ENCODE measurements at regions not wholly inside any gene's neighbourhood (a gene's known extent, or its start where the extent isn't known, plus 50 kb on each side); places are given as distances from the start of the nearest gene placed in this dataset.

- H3K27ac ChIP-seq (ENCODE audit: low read depth, low read length): no peak overlapping the region
- H4K20me1 ChIP-seq (ENCODE audit: insufficient read depth): no peaks in the 10 kb centered on the region
- H3K79me2 ChIP-seq (ENCODE audit: insufficient read depth, low read length): no peaks in the 10 kb centered on the region
- H3K4me3 ChIP-seq (replicated peaks in 1 of 2; ENCODE audit: low read depth in 1 of 2, low read length in 2 of 2): no peak overlapping the region
- ChIA-PET RAD21 (ENCODE audit: low non-redundant PET in 1 of 2, low total read pairs in 2 of 2, uncharacterized antibody in 2 of 2, unreplicated experiment in 2 of 2) (no interaction called here), CTCF (no interaction called here), POLR2A (no interaction called here)
- no peak for ATAC-seq
- no peak overlapping the region for H3K4me2 ChIP-seq (ENCODE audit: low read length)
- BruUV-seq (replicated peaks): no TSS peak
- no peaks in the 10 kb centered on the region; the same call in 1 of the 2 replicates for H3K9me2 ChIP-seq (ENCODE audit: insufficient read depth)
- no peak overlapping the region for H2AFZ ChIP-seq (ENCODE audit: low read depth, low read length, poor library complexity, severe bottlenecking)
- H3K36me3 ChIP-seq (ENCODE audit: control insufficient read depth in 1 of 2, insufficient read depth in 2 of 2, low read length in 2 of 2): no peaks in the 10 kb centered on the region
- no peaks in the 10 kb centered on the region for H3K27me3 ChIP-seq (ENCODE audit: insufficient read depth, low read length)
- TF ChIP-seq, protein P1, sequence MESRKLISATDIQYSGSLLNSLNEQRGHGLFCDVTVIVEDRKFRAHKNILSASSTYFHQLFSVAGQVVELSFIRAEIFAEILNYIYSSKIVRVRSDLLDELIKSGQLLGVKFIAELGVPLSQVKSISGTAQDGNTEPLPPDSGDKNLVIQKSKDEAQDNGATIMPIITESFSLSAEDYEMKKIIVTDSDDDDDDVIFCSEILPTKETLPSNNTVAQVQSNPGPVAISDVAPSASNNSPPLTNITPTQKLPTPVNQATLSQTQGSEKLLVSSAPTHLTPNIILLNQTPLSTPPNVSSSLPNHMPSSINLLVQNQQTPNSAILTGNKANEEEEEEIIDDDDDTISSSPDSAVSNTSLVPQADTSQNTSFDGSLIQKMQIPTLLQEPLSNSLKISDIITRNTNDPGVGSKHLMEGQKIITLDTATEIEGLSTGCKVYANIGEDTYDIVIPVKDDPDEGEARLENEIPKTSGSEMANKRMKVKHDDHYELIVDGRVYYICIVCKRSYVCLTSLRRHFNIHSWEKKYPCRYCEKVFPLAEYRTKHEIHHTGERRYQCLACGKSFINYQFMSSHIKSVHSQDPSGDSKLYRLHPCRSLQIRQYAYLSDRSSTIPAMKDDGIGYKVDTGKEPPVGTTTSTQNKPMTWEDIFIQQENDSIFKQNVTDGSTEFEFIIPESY (IDR thresholded peaks at IDR 0.05; ENCODE audit: extremely low read depth, insufficient replicate concordance, low read length): no peak
- TF ChIP-seq ZFX (IDR thresholded peaks at IDR 0.05): no peak
- no peak for DNase-seq (ENCODE audit: low read depth, low spot score)
- intact Hi-C loops (cut with micrococcal nuclease): no loop called here
- H3K4me1 ChIP-seq (ENCODE audit: control insufficient read depth in 1 of 2, insufficient read depth in 2 of 2, low read length in 2 of 2): no peaks in the 10 kb centered on the region
- H3K9me3 ChIP-seq (ENCODE audit: control insufficient read depth in 1 of 2, insufficient read depth in 1 of 2, low read depth in 1 of 2, low read length in 2 of 2): no peaks in the 10 kb centered on the region
- H3K9ac ChIP-seq (ENCODE audit: low read length): no peak overlapping the region
Observed at GRCh38 chr11:122240638-122241037, 124.6 kb upstream of the BLID start.

- no peaks in the 10 kb centered on the region; the same call in 1 of the 2 replicates for H3K9me2 ChIP-seq (ENCODE audit: insufficient read depth)
- ChIA-PET CTCF (no interaction called here), RAD21 (ENCODE audit: low non-redundant PET in 1 of 2, low total read pairs in 2 of 2, uncharacterized antibody in 2 of 2, unreplicated experiment in 2 of 2) (no interaction called here), POLR2A (no interaction called here)
- H2AFZ ChIP-seq (ENCODE audit: low read depth, low read length, poor library complexity, severe bottlenecking): no peak overlapping the region
- H3K36me3 ChIP-seq (ENCODE audit: control insufficient read depth in 1 of 2, insufficient read depth in 2 of 2, low read length in 2 of 2): no peaks in the 10 kb centered on the region
- no peak overlapping the region for H3K4me3 ChIP-seq (replicated peaks in 1 of 2; ENCODE audit: low read depth in 1 of 2, low read length in 2 of 2)
- H4K20me1 ChIP-seq (ENCODE audit: insufficient read depth): no peaks in the 10 kb centered on the region
- H3K27ac ChIP-seq (ENCODE audit: low read depth, low read length): no peak overlapping the region
- H3K4me2 ChIP-seq (ENCODE audit: low read length): no peak overlapping the region
- no peaks in the 10 kb centered on the region for H3K9me3 ChIP-seq (ENCODE audit: control insufficient read depth in 1 of 2, insufficient read depth in 1 of 2, low read depth in 1 of 2, low read length in 2 of 2)
- no peaks in the 10 kb centered on the region for H3K4me1 ChIP-seq (ENCODE audit: control insufficient read depth in 1 of 2, insufficient read depth in 2 of 2, low read length in 2 of 2)
- intact Hi-C loops (cut with micrococcal nuclease): no loop called here
- H3K79me2 ChIP-seq (ENCODE audit: insufficient read depth, low read length): no peaks in the 10 kb centered on the region
- no TSS peak for BruUV-seq (replicated peaks)
- no peak overlapping the region for H3K9ac ChIP-seq (ENCODE audit: low read length)
- H3K27me3 ChIP-seq (ENCODE audit: insufficient read depth, low read length): no peaks in the 10 kb centered on the region
- ATAC-seq (no peak), DNase-seq (ENCODE audit: low read depth, low spot score) (no peak)
- TF ChIP-seq SIN3A (IDR thresholded peaks at IDR 0.05; ENCODE audit: low read depth) (no peak), EZH2 (IDR thresholded peaks at IDR 0.05) (no peak), ATF3 (IDR thresholded peaks at IDR 0.05) (no peak), CEBPB (IDR thresholded peaks at IDR 0.05; ENCODE audit: low read depth) (no peak), CBX3 (IDR thresholded peaks at IDR 0.05; ENCODE audit: low read depth) (no peak), YY1 (IDR thresholded peaks at IDR 0.05; ENCODE audit: extremely low read depth, insufficient replicate concordance, low read depth, low read length) (no peak), TCF7L2 (IDR thresholded peaks at IDR 0.05; ENCODE audit: borderline replicate concordance, extremely low read depth, insufficient read depth, insufficient read length) (no peak), MAX (IDR thresholded peaks at IDR 0.05) (no peak)
- TF ChIP-seq, protein P2, sequence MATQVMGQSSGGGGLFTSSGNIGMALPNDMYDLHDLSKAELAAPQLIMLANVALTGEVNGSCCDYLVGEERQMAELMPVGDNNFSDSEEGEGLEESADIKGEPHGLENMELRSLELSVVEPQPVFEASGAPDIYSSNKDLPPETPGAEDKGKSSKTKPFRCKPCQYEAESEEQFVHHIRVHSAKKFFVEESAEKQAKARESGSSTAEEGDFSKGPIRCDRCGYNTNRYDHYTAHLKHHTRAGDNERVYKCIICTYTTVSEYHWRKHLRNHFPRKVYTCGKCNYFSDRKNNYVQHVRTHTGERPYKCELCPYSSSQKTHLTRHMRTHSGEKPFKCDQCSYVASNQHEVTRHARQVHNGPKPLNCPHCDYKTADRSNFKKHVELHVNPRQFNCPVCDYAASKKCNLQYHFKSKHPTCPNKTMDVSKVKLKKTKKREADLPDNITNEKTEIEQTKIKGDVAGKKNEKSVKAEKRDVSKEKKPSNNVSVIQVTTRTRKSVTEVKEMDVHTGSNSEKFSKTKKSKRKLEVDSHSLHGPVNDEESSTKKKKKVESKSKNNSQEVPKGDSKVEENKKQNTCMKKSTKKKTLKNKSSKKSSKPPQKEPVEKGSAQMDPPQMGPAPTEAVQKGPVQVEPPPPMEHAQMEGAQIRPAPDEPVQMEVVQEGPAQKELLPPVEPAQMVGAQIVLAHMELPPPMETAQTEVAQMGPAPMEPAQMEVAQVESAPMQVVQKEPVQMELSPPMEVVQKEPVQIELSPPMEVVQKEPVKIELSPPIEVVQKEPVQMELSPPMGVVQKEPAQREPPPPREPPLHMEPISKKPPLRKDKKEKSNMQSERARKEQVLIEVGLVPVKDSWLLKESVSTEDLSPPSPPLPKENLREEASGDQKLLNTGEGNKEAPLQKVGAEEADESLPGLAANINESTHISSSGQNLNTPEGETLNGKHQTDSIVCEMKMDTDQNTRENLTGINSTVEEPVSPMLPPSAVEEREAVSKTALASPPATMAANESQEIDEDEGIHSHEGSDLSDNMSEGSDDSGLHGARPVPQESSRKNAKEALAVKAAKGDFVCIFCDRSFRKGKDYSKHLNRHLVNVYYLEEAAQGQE (IDR thresholded peaks at IDR 0.05; ENCODE audit: low read depth): no peak
- TF ChIP-seq, protein P3, sequence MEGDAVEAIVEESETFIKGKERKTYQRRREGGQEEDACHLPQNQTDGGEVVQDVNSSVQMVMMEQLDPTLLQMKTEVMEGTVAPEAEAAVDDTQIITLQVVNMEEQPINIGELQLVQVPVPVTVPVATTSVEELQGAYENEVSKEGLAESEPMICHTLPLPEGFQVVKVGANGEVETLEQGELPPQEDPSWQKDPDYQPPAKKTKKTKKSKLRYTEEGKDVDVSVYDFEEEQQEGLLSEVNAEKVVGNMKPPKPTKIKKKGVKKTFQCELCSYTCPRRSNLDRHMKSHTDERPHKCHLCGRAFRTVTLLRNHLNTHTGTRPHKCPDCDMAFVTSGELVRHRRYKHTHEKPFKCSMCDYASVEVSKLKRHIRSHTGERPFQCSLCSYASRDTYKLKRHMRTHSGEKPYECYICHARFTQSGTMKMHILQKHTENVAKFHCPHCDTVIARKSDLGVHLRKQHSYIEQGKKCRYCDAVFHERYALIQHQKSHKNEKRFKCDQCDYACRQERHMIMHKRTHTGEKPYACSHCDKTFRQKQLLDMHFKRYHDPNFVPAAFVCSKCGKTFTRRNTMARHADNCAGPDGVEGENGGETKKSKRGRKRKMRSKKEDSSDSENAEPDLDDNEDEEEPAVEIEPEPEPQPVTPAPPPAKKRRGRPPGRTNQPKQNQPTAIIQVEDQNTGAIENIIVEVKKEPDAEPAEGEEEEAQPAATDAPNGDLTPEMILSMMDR (IDR thresholded peaks at IDR 0.05 in 2 of 3, conservative IDR thresholded peaks at IDR 0.05 in 1 of 3; ENCODE audit: borderline replicate concordance in 1 of 3, insufficient read depth in 1 of 3, low read depth in 2 of 3, low read length in 2 of 3): no peak
Observed at GRCh38 chr11:122235615-122236014, 119.6 kb upstream of the BLID start.

Measured in HCT116 (cell line).